GM12865 (cell line): ENCODE measurements at regions not wholly inside any gene's neighbourhood (a gene's known extent, or its start where the extent isn't known, plus 50 kb on each side); places are given as distances from the start of the nearest gene placed in this dataset.

Experiments used
- DNase-seq: peaks from one replicate; pipeline ENCODE4 v3.0.0; 2010; ENCODE audit warnings: low read depth
- H3K4me3 ChIP-seq: 2 replicates; pipeline ENCODE4 v1.5.1; 2011; ENCODE audit warnings: mild to moderate bottlenecking, low read depth, low read length, control low read depth
- CTCF ChIP-seq: IDR thresholded peaks from 2 replicates; pipeline ENCODE4 v1.5.1; 2011; ENCODE audit warnings: low read length, control low read depth, low read depth, inconsistent platforms; ENCODE audit not compliant: insufficient read depth; ENCODE audit errors: missing control alignments

DNA sequence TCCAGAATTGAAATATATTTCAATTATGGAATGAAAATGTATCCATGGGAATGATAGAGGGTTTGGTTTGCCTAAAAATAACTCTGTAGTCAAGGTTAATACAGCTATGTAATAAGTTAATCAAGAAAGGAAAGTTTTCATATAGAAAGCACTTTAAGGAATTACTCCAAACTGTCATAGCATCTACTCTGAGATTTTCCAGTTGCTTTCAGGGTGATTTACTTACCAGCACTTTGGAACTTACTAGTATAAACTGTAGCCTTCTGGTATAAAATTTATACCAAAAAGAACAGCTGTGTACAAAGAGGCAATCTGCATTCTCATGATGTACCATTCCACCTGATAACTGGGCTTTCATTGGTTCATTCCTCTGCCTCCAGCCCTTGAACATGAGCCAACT, 87.1 kb downstream of the ARF6 start:
- no peak for DNase-seq
- no peak overlapping the region for H3K4me3 ChIP-seq
- no peak for TF ChIP-seq CTCF

GRCh38 chr14:49982082-49982481, 89.2 kb downstream of the ARF6 start:
- TF ChIP-seq CTCF, result no peak
- H3K4me3 ChIP-seq, result no peak overlapping the region
- no peak for DNase-seq

DNA sequence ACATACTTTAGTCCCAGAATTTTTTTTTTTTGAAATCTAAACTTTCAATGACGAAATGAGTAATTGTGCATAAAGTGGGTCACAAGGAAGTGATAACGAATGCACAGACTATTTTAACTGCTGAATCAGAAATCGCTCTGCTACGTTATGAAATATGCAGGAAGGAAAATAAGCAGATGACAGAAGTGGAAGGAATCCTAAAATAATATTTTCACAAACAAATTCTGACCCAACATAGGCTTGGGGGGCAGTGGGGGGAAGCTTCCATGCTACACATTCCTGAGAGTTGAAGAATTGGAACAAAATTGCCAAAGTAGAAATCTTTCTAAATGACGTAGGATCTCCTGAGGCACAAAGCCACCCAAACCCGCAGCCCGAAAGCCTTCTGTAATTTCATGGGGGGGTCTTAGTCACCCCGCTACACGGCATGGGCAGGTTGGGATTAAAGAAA, 89.6 kb downstream of the ARF6 start:
- DNase-seq, result no peak
- no peak overlapping the region for H3K4me3 ChIP-seq
- TF ChIP-seq CTCF, result no peak

DNA sequence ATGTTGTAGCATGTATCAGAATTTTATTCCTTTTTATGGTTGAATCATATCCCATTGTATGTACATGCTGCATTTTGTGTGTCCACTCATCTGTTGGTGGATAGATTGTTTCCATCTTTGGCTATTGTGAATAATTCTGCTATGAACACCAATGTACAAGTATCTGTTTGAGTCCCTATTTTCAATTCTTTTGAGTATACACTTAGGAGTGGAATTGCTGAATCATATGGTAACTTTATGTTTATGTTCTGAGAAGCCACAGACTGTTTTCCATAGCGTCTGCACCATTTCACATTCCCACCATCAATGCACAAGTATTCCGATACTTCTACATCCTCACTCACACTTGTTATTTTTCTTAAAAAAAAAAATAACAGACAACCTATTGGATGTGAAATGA, 91.5 kb downstream of the ARF6 start:
- no peak for DNase-seq
- H3K4me3 ChIP-seq, result no peak overlapping the region
- TF ChIP-seq CTCF, result no peak

- peak overlapping the region; percentile 21; the same call in 1 of the 2 replicates for H3K4me3 ChIP-seq
- peak; percentile 44 for DNase-seq
- TF ChIP-seq CTCF, result no peak
These were observed 93.6 kb downstream of the ARF6 start for GRCh38 chr14:49986343-49987014.

DNA sequence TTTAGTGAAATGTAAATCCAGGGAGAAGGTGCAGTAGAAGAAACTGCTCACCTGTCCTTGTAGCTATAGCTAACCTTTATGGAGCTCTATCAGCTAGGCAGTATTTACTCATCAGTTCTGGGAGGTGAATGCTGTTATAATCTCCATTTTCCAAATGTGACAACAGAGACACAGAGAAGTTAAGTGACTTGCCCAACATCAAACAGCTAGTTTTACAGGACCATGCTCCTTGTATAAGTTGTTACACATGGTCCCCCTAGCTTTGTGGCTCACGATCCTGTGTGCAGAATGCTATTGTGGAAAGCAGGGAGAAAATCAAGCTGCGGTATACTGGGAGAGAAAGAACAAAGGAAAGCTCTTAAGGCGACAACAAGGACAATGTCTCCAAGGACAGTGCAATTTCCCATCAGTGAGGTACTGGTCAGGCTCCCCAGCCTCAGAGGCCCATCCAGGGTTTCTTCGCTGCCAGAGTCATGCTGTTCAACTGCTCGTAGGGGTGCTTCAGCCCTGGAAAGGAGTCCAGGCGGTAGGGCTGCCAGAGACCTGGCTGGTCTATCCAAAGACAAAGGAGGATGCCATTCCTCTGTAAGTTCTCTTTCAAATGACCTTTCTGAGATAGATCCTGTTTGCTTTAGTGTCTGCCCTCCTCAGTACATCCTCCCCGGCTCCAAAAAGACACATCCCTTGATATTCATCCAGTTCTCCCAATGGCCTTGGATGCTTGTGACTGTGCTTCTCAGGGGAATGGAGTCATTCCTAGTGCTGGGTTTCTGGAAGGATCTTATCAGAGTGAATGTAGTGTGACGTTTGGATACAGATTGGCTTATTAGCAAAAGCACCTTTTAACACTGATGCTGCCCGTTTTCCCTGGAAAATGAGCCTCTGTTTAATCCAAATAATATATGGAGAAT, 95.5 kb downstream of the ARF6 start:
- no peak for TF ChIP-seq CTCF
- DNase-seq, result no peak
- no peak overlapping the region for H3K4me3 ChIP-seq
